Gastroesophageal sphincter (tissue), 3 donors: ENCODE measurements at regions not wholly inside any gene's neighbourhood (a gene's known extent, or its start where the extent isn't known, plus 50 kb on each side); places are given as distances from the start of the nearest gene placed in this dataset.

Source experiments
- CTCF ChIP-seq, 4 experiments: fragments of 200-600 bp in 2 of 4; fragments of 450-650 bp in 2 of 4; sonication (generic) in 1 of 4; IDR thresholded peaks; one replicate each; pipeline ENCODE4 v1.5.1; 2017 to 2019; ENCODE audit warnings: antibody characterized with exemption in 4 of 4, mild to moderate bottlenecking in 2 of 4, moderate library complexity in 2 of 4
- EP300 ChIP-seq: sonication (generic); formaldehyde crosslinking; IDR thresholded peaks from one replicate; pipeline ENCODE4 v1.6.1; 2017; ENCODE audit warnings: antibody characterized with exemption, mild to moderate bottlenecking
- POLR2A ChIP-seq, 2 donors: fragments of 450-650 bp; IDR thresholded peaks; one replicate each; pipeline ENCODE4 v1.6.1; 2017; ENCODE audit warnings: antibody characterized with exemption in 2 of 2, mild to moderate bottlenecking in 2 of 2, moderate library complexity in 1 of 2
- POLR2AphosphoS5 ChIP-seq: sonication (generic); formaldehyde crosslinking; IDR thresholded peaks from one replicate; pipeline ENCODE4 v1.6.1; 2017; ENCODE audit warnings: antibody characterized with exemption

- TF ChIP-seq CTCF (IDR thresholded peaks at IDR 0.05) (no peak), POLR2A (IDR thresholded peaks at IDR 0.05) (no peak), POLR2AphosphoS5 (no peak), EP300 (no peak)
Measured at GRCh38 chr3:185995352-185995751, 57.5 kb upstream of the TRA2B start.
